Ammon's horn (tissue), 1 donor: ENCODE measurements at regions not wholly inside any gene's neighbourhood (a gene's known extent, or its start where the extent isn't known, plus 50 kb on each side); places are given as distances from the start of the nearest gene placed in this dataset.

Experiments used
- DNase-seq: peaks from one replicate; pipeline ENCODE4 v3.0.0-alpha.2; 2016; ENCODE audit warnings: low spot score

GRCh38 chr3:67876261-67876660 is 221.8 kb upstream of the SUCLG2 start:
- DNase-seq = no peak

DNA sequence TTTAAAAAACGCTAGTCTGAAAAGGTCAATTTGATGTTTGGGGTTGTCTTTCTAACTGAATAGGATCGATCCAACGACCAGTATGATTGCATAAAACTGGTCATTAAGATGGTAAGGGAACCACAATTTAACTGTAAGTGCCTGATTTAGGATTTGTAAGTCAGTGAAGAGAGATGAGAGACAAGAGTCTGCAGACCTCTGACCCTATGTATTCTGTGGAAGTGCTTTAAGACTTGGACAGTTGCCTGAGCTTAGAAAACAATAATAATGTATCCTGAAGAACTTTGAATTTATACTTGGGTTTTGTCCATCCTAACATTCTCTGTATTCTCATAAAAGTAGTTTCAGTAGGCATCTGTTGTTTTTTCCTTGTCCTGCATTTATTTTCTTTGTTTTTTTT is 221.4 kb upstream of the SUCLG2 start:
- DNase-seq = no peak

DNA sequence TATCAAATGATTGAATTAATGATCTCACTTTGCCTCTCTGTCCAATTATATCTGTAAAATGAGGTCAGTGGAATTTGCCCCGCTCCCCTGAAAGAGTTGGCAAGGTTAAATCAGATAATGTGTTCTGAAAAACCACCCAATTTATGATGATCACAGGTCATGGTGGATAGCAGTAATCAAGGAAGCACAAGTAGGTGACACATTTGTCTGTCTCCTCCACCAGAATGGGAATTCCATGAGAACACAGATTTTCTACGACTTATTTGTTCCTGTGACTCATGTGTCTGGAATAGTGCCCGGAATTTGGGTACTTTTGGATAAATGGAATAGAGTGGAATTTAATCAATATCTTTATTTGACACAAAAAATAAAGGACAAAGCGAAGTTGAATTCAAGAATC is 220.9 kb upstream of the SUCLG2 start:
- peak; percentile 24 for DNase-seq

- no peak for DNase-seq
Observed at GRCh38 chr3:67870477-67870876, 216.1 kb upstream of the SUCLG2 start.

DNA sequence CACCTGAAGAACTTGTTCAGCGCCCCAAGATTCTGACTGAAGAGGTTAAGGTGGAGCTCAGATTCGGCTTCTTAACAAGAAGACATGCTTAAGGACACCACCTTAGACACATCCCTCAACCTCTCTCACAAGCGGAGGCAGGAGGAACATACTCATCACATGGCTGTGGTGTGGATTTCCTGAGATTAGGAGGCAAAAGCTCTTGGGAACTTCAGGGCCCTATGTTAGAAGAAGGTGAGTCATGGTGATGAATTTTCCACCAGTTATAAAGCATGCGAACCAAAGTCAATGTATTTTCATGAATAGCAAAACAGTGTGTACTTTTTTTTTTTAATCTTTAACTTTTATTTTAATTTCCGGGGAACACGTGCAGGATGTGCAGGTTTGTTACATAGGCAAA is 212.2 kb upstream of the SUCLG2 start:
- no peak for DNase-seq

GRCh38 chr3:67864587-67865183 is 210.3 kb upstream of the SUCLG2 start:
- DNase-seq = no peak

- no peak for DNase-seq
Observed at GRCh38 chr3:67863869-67864268, 209.5 kb upstream of the SUCLG2 start.

DNA sequence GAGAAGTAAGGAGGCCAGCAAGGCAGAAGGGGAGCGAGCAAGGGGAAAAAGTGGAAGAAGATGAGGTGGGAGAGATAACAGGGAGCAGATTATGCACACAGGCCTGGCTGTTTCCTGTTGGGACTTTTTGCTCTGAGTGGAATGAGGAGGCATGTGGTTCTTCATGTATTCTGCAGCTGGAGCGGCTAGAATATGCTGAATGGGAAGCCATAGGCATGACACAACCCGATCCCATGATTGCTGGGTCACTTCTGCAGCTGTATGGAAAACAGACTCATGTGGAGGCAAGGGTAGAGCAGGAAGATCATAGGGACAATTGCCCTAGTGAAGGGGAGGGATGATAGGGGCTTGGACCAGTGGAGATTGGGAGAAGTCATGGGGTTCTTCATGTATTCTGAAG is 206.0 kb upstream of the SUCLG2 start:
- DNase-seq = no peak

- no peak for DNase-seq
Observed at GRCh38 chr3:67858492-67858891, 204.1 kb upstream of the SUCLG2 start.

GRCh38 chr3:67856718-67857117 is 202.3 kb upstream of the SUCLG2 start:
- no peak for DNase-seq

DNA sequence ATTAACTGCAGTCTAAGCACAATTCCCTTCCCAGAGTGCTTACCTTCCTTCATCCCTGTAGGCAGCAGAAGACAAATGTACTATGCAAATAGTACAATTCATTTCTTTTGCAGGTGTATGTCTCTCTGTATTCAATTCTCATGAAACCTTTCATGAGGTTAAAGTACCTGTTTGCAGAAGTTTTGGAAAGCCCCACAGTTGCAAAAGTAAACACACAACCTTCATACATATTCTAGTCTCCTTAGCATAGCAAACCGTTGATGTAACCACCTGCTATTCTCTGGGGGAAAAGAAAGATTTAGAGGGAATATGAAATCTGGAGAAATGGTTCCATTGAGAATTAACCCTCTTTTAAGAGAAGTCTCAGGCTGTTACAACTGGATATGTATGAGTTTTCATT is 200.3 kb upstream of the SUCLG2 start:
- no peak for DNase-seq

DNA sequence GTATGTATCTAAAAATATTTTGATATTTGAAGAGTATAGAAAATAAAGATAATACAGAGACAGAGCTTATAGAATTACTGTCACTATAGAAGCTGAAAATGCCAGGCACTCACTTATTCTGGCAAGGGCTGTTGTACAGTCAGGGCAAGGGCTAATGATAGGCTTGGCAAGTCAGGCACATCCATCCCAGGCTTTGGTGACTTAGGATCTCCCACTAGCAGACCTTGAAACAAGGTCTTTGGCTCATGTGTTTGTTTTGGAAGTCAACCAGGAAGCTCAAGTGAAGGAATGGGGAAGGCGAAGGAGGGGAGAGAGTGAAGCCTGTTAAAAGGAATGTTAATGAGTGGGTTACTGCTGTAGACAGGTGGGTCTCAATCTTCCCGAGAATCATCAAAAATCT is 199.1 kb upstream of the SUCLG2 start:
- no peak for DNase-seq

DNA sequence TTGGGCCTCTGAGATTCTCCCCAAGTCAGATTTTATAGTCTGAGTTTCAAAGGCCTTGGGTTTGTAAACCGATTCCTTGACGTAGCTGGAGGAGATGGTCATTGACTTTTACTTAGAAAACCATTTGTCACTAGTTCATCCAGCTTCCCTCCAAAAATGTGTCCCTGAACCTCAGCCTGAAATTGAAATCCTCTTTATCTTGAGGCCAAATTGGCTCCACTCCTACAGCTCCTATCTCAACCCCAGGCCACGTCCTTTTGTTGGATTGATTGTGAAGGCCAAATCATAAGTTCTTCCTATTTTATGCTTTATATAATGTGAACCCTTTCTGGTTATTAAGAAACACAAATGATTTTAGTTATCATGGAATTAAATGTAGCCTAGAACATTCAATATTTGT is 193.9 kb upstream of the SUCLG2 start:
- DNase-seq = no peak

GRCh38 chr3:67846166-67846565 is 191.8 kb upstream of the SUCLG2 start:
- DNase-seq = no peak

DNA sequence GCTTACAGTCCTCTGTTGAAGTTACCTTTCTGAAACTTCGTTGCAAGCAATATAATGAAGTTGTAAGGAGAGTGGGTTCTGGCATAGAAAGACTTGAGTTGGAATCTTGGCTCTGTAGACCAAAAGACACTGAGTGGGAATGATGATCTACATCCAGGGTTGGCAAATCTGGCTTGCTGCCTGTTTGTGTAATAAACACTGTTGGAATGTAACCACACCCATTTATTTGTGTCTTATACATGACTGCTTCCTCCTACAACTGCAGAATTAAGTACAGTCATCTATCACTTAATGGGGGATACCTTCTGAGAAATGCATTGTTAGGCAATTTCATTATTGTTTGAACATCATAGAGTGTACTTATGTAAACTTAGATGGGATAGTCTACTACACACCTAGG is 178.4 kb upstream of the SUCLG2 start:
- DNase-seq = no peak

DNA sequence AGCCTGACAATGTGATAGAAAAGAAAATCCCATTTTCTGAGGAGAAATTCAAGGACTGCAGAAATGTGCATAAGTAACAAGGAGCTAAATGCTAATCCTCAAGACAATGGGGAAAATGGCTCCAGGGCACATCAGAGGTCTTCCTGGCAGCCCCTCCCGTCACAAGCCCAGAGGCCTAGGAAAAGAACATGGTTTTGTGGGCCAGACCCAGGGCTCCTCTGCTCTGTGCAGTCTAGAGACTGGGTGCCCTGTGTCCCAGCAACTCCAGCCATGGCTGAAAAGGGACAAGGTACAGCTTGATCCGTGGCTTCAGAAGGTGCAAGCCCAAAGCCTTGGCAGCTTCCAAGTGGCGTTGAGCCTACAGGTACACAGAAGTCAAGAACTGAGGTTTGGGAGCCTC is 176.8 kb upstream of the SUCLG2 start:
- no peak for DNase-seq

DNA sequence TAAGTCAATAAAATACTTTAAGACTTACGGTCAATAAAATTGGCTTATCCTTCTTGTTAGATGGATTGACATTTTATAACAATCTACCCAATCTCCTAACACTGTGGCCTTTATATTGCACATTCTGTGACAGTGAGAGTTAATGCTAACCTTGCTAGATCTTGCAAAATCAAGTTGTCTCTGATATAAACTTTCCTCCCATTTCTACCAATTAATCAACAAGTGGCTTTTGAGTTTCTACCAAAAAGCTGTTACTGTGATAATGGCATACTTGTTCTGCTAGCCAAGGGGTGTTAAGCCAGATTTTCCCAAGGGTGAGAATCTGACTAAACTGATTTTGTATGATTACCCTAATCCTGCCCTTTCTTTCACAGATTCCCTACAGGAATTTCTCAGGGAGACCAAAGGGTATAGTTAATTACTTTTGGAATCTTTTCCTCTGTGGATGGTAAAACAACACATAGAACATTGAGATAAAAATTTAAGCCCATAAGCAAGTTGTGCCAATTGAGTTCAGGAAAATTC is 174.1 kb upstream of the SUCLG2 start:
- DNase-seq = no peak

- DNase-seq = no peak
Observed at GRCh38 chr3:67821135-67821534, 166.7 kb upstream of the SUCLG2 start.

GRCh38 chr3:67819447-67819846 is 165.0 kb upstream of the SUCLG2 start:
- DNase-seq = peak; percentile 3

- no peak for DNase-seq
Observed at GRCh38 chr3:67809370-67809935, 155.0 kb upstream of the SUCLG2 start.

GRCh38 chr3:67808906-67809305 is 154.5 kb upstream of the SUCLG2 start:
- DNase-seq = no peak

- DNase-seq = no peak
Observed at GRCh38 chr3:67804578-67804977, 150.2 kb upstream of the SUCLG2 start.

DNA sequence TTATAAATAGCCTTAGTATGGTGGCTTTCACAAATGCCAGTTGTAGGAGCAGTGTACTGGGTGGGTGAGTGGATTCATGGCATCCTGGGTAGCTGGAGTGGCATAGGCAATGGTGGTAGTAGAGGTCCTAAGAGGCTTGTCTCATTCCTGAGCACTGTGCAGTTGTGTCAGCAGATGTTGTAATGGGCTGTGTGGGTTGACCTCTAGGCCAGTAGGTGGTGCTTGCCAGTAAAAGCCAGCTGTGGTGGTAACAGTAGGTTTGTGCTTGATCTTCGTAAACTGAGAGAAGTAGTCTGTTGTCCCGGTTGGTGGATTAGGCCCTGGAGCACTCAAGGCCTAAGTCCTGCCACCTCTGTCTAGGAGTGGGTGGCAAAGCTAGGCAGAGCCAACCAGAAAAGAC is 149.7 kb upstream of the SUCLG2 start:
- DNase-seq = no peak

DNA sequence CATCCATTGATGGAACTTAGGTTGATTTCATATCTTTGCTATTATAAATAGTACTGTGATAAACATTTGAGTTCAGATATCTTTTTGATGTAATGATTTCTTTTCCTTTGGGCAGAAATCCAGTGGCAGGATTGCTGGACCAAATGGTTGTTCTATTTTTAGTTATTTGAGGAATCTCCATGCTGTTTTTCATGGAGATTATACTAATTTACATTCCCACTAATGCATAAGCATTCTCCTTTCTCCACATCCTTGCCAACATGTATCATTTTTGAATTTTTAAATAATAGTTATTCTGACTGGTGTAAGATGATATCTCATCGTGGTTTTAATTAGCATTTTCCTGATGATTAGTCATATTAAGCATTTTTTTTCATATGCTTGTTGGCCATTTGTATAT is 144.0 kb upstream of the SUCLG2 start:
- no peak for DNase-seq
